HG03280 (cell line): ENCODE measurements at regions not wholly inside any gene's neighbourhood (a gene's known extent, or its start where the extent isn't known, plus 50 kb on each side); places are given as distances from the start of the nearest gene placed in this dataset.
"Not testable (repeated sequence)": the region's sequence is repeated elsewhere in the genome, so short reads cannot be mapped to it uniquely, and the experiment has no call there.

ENCODE experiments used
- ATAC-seq: cut with Tn5 transposase; IDR thresholded peaks from one replicate; pipeline ENCODE4 v1.9.1; 2021; ENCODE audit warnings: mild to moderate bottlenecking, moderate library complexity; ENCODE audit not compliant: unreplicated experiment

- no peak for ATAC-seq
Measured at GRCh38 chr5:17817990-17818389, 183.7 kb downstream of the TAF11L14 start.

- ATAC-seq, result no peak
Measured at GRCh38 chr5:17819783-17820182, 185.5 kb downstream of the TAF11L14 start.

- ATAC-seq, result no peak
Measured at GRCh38 chr5:17828681-17829080, 194.4 kb downstream of the TAF11L14 start.

- ATAC-seq, result no peak
Measured at GRCh38 chr5:17829456-17829855, 195.2 kb downstream of the TAF11L14 start.

GRCh38 chr5:17831279-17831678 is 197.0 kb downstream of the TAF11L14 start:
- ATAC-seq, result no peak

- no peak for ATAC-seq
Measured at GRCh38 chr5:17832949-17833745, 198.9 kb downstream of the TAF11L14 start.

- no peak for ATAC-seq
Measured at GRCh38 chr5:17837757-17838156, 203.5 kb downstream of the TAF11L14 start.

- no peak for ATAC-seq
Measured at GRCh38 chr5:17838469-17838868, 204.2 kb downstream of the TAF11L14 start.

GRCh38 chr5:17839848-17840247 is 205.6 kb downstream of the TAF11L14 start:
- no peak for ATAC-seq

- ATAC-seq, result no peak
Measured at GRCh38 chr5:17846496-17846895, 212.2 kb downstream of the TAF11L14 start.

- ATAC-seq, result no peak
Measured at GRCh38 chr5:17847286-17847685, 213.0 kb downstream of the TAF11L14 start.

GRCh38 chr5:17852111-17852510 is 217.9 kb downstream of the TAF11L14 start:
- no peak for ATAC-seq

- ATAC-seq, result no peak
Measured at GRCh38 chr5:17852740-17853139, 218.5 kb downstream of the TAF11L14 start.

- ATAC-seq, result no peak
Measured at GRCh38 chr5:17854901-17855300, 220.6 kb downstream of the TAF11L14 start.

- no peak for ATAC-seq
Measured at GRCh38 chr5:17860660-17861315, 226.5 kb downstream of the TAF11L14 start.

GRCh38 chr5:17864903-17865302 is 230.6 kb downstream of the TAF11L14 start:
- ATAC-seq, result not testable (repeated sequence)

GRCh38 chr5:17865966-17866365 is 231.7 kb downstream of the TAF11L14 start:
- ATAC-seq, result not testable (repeated sequence)

GRCh38 chr5:17872204-17872603 is 237.9 kb downstream of the TAF11L14 start:
- ATAC-seq, result no peak

- no peak for ATAC-seq
Measured at GRCh38 chr5:17878541-17878940, 244.3 kb downstream of the TAF11L14 start.

- no peak for ATAC-seq
Measured at GRCh38 chr5:17879276-17879675, 245.0 kb downstream of the TAF11L14 start.

GRCh38 chr5:17880869-17881268 is 246.6 kb downstream of the TAF11L14 start:
- no peak for ATAC-seq

GRCh38 chr5:17882760-17883488 is 248.7 kb downstream of the TAF11L14 start:
- no peak for ATAC-seq
